MV-4-11 (cell line): ENCODE measurements at regions not wholly inside any gene's neighbourhood (a gene's known extent, or its start where the extent isn't known, plus 50 kb on each side); places are given as distances from the start of the nearest gene placed in this dataset.
"Not testable (repeated sequence)": the region's sequence is repeated elsewhere in the genome, so short reads cannot be mapped to it uniquely, and the experiment has no call there.

Experiments
- DNase-seq: peaks from one replicate; lab custom pipeline; 2025; lab: John Stamatoyannopoulos, UW

DNA sequence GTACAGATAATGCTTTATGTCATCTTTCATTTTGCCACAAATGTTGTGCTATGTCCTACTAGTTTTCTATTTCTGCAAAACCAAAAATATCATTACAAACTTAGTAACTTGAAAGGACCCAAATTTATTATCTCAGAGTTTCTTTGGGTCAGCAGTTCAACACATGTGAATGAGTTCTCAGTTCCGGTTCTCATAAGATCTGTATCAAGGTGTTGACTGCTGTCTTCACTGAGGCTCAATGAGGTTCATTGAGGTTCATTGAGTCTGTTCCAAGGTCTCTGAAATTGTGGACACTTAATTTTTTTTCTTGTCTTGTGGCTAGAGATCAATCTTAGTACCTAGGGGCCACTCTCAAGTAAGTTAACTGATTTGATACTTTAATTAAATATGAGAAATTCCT lies 525.1 kb upstream of the BRINP3 start:
- no peak for DNase-seq

DNA sequence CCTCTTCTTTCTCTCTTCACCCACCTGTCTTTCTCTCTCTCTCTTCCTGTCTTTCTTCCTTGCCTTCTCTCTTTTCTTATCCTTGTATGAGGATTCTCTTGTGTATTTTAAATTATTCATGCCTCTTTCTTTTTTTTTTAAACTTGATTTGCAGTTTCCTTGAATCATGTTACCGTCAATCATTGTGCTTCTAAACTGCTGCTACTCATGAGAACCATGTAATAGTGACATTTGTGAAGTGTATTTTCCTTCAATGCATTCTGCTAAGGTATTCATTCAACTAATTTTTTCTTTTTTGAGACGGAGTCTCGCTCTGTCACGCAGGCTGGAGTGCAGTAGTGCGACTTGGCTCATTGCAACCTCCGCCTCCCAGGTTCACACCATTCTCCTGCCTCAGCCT lies 539.1 kb upstream of the BRINP3 start:
- no peak for DNase-seq

DNA sequence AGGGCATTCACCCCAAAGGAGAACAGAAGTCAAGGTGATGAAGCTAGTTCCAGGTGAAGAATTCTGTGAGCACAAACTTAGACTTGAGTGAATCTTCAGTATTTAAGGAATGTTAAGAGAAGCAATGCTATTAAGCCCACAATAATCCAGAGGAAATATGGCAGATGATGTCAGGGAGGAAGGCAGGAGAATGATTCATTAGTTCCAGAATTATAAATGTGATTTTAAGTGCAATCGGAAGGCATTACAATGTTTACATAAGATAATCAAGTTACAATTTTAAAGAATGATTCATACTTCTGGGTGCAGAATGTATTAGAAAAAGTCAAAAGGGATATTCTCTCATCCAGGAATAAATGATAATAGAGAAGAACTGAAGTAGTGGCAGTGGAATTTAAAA lies 545.2 kb upstream of the BRINP3 start:
- DNase-seq: no peak

DNA sequence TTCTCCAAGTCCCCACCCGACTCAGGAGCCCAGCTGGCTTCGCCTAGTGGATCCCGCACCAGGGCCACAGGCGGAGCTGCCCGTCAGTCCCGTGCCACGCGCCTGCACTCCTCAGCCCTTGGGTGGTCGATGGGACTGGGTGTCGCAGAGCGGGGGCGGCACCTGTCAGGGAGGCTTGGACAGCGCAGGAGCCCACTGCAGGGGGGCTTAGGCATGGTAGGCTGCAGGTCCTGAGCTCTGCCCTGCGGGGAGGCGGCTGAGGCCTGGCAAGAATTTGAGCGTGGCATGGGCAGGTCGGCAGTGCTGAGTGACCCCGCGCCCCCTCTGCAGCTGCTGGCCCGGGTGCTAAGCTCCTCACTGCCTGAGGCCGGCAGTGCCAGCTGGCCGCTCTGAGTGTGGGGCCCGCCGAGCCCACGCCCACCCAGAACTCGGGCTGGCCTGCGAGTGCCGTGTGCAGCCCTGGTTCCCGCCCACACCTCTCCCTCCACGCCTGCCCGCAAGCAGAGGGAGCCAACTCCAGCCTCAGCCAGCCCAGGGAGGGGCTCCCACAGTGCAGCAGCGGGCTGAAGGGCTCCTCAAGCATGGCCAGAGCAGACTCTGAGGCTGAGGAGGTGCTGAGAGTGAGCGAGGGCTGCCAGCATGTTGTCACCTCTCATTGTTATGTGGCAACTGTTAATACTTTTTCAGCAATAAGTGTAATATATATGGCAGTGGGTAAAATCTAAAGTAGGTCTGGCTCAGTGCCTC lies 548.4 kb upstream of the BRINP3 start:
- no peak for DNase-seq

DNA sequence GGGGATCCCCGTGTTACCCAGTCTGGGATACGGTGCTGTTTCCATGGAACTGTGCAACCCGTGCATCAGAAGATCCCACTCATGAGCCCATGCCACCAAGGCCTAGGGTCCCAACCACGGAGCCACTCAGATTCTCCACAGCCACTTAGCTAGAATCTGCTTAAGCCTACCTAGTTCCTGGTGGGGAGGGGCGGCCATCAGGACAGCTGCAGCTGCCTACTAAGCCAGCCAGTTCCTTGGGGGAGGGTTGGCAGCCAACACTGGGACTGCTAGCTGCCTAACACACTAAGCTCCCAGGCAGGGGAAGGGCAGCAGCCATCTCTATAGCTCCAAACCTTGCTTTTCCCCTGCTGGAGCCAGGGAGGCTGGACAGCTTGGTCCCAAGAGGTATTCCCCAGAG lies 549.2 kb upstream of the BRINP3 start:
- DNase-seq: no peak

DNA sequence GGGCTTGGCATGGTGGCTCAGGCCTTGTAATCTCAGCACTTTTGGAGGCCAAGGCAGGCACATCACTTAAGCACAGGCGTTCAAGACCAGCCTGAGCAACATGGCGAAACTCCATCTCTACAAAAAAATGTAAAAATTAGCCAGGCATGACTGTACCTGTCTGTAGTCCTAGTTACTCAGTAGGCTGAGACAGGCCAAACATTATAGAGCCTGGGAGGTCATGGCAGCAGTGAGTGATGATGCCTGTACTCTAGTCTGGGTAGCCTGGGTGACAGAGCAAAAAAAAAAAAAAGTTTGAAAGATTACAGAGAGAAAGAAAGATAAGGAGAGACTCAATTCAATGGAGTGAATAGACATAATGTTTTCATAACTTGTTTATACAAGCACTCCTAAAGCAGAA lies 556.5 kb upstream of the BRINP3 start:
- no peak for DNase-seq

DNA sequence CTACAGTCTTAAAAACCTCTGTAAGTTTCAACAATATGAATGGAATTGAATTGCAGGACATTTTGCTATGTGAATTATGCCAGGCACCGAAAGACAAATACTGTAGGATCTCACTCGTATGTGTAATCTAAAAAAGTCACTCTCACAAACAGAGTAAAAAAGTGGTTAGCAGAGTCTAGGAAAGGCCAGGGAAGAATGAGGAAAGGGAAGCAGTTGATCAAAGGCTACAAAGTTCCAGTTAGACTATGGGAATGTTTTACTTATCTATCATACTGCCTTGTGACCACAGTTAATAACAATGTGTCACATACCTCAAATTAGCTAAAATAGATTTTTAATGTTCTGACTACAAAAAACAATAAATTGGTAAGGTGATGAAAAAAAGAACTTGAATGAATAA lies 565.4 kb upstream of the BRINP3 start:
- DNase-seq: no peak

DNA sequence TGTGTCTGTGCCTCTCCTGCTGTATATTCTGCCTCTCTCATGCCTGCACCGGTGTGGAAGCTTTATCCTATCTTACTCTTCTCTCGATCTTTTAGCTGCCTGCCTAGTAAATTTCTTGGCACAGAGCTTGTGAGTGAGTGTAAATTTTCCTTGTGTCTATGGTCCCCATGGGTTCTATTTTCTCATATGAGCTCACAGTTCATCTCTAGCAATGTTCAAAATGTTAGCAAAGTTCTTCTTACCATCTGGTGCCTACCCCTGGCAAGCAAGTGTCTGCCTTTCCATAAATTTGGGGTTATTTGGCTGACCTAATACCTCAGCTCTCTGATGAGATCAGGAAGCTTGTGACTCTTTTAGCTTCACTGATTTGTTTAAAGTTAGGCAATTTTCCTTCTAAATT lies 572.1 kb upstream of the BRINP3 start:
- DNase-seq: no peak

DNA sequence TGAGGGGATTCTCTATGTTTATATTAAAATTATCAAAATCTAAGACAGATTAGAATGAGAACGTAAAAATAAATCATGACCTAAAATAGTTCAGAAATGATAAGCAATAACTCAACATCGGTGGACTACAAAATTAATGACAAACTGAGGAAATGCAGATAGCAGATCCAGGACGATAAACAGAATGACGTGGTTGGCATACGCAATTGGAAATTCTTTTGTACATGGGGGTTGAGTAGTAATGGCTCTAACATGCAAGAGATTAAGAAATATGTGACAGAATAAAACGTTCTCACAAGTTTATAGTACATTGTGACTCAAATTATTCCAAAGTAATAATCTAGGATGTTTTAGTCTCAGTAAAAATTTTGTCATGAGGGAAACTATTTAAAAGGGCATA lies 575.2 kb upstream of the BRINP3 start:
- DNase-seq: no peak

DNA sequence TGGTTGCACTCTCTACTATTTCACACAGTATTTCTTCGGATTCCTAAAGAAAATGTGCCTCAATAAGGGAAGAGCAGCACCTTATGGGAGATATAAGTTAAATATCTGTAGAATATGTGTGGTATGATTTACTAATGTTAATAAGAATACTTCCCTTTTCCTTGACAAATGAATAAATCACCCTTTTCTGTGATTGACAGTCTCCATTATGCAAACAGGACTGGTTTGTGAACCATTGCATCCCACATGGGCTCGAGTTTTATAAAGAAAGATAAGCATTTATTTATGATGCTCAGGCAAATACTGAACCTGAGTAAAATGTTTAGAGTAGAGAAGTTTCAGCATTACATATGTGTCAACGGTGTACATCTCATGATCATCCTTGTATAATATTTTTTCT lies 587.7 kb upstream of the BRINP3 start:
- no peak for DNase-seq

DNA sequence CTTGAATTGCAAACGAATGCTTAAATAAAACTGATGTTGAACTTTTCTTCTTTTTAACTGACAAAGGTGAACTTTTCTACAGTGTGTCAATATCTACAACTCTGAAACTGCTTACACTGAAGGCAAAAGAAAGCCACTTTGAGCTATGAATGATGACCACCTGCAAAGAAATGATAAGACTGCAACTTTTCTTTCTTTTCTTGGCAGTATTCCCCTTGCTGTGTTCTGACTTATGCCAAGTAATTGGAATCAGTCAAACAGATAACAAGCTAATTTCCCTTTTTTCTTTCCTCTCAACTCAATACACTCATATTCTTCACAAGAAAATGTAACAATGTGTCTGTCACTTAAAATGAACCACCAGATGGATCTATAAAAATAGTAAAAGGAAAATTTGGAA lies 588.1 kb upstream of the BRINP3 start:
- DNase-seq: no peak

DNA sequence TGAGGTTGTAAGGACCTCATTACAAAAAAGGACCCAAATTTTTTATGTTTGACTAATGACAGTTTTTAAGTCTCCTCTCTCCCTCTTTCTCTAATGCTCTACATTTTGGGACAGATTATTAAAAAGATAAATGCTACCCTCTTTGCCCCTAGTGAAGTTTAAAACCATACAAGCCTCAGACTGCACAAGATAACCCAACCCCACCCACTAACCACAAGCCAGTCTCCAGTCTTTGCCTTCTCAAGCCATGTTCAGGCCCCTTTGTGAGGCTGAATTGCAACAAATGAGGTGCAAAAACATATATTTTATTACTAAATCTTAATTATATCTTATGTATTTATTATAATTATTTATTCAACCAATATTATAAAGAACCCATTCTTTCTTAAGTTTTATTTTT lies 597.2 kb upstream of the BRINP3 start:
- DNase-seq: no peak

DNA sequence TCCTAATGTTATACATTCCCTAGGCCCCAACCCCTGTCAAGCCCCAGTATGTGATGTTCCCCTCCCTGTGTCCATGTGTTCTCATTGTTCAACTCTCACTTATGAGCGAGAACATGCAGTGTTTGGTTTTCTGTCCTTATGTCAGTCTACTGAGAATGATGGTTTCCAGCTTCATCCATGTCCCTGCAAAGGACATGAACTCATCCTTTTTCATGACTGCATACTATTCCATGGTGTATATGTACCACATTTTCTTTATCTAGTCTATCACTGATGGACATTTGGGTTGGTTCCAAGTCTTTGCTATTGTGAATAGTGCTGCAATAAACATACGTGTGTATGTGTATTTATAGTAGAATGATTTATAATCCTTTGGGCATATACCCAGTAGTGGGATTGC lies 605.4 kb upstream of the BRINP3 start:
- not testable (repeated sequence) for DNase-seq

DNA sequence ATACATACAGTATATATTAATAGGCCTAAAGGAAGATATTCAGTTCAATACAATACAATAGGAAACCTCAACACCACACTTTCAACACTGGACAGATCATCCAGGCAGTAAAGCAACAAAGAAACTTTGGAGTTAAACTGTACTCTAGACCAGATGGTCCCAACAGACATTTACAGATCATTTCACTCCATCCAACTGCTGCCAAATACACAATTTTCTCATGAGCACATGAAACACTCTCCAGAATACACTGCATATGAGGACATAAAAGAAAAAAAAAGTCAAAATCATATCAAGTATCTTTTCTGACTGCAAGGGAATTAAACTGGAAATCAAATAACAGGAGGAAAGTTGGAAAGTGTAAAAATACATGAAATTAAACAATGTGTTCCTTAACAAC lies 607.5 kb upstream of the BRINP3 start:
- no peak for DNase-seq

DNA sequence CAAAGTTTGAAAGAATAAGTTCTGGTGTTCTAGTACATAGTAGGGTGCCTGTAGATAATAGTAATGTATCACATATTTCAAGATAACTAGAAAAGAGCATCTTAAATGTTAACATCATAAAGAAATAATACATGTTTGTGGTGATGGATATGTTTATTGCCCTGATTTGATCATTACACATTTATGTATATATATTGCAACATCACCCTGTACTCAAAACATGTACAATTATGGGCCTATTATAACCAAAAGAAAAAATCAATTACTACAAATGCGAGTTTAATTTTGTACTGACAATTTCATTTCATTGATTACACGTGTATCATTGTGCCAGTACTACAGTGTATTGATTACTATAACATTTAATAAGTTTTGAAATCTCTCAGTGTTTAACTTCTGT lies 609.2 kb upstream of the BRINP3 start:
- no peak for DNase-seq

DNA sequence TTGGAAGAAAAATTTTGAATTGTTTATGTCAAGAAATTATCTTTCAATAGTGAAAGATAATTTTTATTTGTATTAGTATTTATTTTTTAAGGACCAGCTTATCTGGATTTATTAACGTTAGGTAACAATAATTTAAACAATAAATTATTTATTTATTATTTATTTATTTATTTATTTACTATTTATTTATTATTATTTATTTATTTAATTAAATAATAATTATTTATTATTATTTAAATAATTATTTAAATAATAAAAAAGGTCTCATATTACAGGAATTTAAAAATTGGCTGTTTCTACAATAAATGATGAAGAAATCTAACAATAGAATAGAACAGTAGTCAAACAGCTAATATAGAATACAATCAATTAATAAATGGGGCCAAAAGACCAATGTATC lies 618.7 kb upstream of the BRINP3 start:
- DNase-seq: no peak

DNA sequence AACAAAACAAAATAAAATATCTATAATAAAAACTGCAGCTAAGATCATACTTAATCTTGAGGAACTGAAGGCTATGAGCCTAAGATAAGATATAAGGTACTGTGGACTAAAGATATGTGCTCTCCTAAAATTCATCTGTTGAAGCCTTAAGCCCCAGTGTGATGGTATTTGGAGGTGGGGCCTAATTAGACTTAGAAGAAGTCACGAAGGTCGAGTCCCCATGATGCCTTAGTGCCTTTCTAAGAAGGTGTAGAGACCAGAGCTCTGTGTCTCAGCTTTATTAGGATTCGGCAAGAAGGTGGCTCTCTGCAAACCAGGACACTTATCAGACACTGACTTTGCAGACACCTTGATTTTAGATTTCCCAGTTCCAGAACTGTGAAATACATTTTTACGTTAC lies 622.0 kb upstream of the BRINP3 start:
- DNase-seq: no peak

DNA sequence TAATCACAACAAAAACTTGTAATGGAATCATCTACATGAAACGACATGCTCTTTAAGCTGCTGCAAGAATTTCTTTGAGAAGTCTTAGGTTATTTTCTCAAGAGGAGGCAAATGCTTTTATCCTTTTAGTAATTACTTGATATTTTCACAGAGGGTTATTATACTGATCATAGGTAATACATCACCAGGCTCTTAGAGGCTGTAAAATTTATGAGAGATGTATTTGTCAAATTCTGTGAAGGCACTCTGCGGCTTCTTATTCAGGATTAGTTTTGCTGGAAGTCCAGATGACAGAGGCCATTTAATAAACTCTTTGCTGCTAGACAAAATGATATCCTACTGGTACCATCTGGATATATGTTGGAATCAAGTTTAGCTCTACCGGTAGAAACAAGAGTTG lies 624.3 kb upstream of the BRINP3 start:
- no peak for DNase-seq

DNA sequence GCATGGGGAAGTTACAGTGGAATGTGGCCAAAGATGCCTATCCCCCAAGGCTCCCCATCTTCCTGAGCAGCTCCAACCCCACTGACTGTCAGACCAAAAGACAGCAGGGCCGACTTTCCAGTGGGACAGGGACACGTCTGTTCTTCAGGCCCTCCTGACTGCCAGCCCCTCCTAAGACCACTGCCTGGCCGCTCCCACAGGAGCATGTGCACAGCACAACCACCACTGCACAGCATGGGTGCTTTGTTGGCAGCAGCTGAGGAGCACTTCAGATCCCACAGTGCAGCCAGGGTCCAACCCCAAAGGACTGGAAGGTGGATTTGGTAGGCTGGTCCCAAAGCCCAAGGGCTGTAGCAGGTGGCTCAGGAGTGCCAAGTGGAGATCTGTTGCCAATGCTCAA lies 648.3 kb upstream of the BRINP3 start:
- no peak for DNase-seq

DNA sequence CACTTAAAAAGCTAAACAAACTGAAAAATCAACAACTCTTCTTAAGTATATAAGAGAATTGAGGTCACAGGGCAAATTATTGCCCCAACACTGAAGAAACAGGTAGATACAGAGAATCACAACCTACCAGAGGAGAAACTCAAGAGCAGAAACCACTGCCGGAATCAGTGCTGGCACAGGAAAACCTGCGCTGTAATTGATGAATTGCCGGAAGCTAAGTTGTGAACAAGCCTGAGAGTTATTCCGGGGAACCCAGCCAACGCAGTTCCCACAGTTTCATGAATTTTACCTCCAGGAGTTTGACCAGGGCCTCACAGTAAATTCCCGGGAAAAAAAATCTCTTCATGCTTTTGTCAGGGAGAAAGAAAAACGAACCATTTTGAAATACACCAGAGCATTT lies 657.1 kb upstream of the BRINP3 start:
- DNase-seq: no peak

DNA sequence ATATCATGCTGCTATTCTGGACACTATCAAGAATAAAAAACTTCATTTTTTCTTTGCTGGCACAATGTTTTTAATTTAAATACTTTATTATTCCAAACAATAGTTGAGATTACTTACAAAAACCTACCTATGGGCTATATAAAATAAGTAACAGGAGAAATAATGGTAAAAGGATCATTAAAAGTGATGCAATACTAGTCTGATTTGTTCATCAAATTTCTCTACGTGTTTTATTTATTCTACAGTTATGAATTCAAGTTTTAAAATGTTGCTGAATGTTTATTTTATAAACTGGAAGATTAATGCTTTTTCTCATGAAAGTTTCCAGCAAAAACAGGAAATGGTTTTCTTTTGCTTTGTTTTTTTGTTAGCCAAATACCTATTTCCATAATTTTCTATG lies 662.4 kb upstream of the BRINP3 start:
- DNase-seq: no peak

DNA sequence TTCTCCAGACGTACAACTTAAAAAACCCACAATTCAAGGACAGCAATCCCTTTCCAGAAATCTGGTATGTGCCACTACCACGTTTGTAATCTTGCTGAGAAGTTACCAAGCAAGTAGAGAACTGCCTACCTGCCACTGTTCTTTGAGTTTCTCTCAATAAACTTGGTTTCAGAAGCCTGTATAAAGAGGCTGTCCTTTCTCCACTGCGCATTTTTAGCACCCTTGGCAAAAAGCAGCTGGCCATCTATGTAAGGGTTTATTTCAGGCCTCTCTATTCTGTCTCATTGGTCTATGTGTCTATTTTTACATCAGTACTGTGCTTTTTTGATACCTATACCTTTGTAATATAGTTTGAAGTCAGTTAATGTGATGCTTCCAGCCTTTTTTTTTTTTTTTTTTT lies 665.1 kb upstream of the BRINP3 start:
- no peak for DNase-seq

DNA sequence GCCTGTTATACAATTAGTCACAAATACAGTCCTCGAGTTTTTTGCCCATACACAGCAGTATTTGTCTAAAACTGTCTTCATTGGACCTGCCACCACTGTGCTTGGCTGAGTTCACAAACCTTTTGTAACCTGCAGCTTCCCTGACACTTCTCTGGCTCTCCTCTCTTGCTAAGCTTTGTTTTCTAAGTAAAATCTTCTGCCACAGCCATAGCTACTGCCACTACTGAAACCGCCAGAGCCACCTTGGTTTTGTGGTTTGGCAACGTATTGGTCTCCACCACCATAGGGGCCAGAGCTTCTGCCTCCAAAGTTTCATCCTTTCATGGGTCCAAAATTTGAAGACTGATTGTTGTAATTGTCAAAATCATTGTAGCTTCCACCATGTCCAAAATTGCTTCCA lies 668.2 kb upstream of the BRINP3 start:
- no peak for DNase-seq

DNA sequence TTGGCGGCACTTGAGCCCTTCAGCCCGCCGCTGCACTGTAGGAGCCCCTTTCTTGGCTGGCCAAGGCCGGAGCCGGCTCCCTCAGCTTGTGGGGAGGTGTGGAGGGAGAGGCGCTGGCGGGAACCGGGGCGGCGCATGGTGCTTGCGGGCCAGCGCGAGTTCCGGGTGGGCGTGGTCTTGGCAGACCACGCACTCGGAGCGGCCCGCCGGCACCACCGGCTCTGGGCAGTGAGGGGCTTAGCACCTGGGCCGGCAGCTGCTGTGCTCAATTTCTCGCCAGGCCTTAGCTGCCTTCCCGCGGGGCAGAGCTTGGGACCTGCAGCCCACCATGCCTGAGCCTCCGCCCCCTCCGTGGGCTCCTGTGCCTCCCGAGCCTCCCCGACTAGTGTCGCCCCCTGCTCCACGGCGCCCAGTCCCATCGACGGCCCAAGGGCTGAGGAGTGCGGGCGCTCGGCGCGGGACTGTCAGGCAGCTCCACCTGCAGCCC lies 673.7 kb upstream of the BRINP3 start:
- DNase-seq: no peak

DNA sequence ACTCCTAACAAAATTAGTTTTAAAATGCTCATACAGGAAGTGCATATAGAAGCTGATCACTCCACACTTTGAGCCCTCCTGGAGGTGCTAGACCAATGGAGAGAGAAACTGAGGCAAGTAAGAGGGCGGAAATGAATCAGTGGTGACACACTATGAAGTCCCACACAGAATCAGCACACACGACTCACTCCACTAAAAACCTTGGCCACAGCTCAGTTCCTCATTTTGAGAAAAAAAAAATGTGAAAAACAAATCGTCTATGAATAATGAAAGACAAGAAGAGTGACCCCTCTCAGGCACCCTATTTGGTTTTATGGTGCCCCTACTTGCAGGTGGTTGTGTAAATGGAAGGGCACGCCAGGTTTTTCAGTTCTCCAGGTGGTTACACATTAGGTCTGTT lies 675.1 kb upstream of the BRINP3 start:
- peak; percentile 47 for DNase-seq
